PC-9 (cell line): ENCODE measurements at regions not wholly inside any gene's neighbourhood (a gene's known extent, or its start where the extent isn't known, plus 50 kb on each side); places are given as distances from the start of the nearest gene placed in this dataset.
A peak's percentile ranks its signal among the peaks of the same experiment; 100 is the strongest.

Source experiments
- BruUV-seq: library from RNA; stranded (reverse); fragments of 400-500 nt; replicated peaks from 2 replicates; lab custom pipeline; 2021; lab: Mats Ljungman, UMichigan
- CTCF ChIA-PET: fragments of 300-600 bp; sonication (Branson Sonifier 250); formaldehyde crosslinking; loops from one replicate; lab custom pipeline; 2022; ENCODE audit warnings: antibody characterized with exemption; lab: Charles Lee
- POLR2A ChIA-PET: fragments of 300-600 bp; sonication (Branson Sonifier 250); formaldehyde crosslinking; loops from one replicate; lab custom pipeline; 2022; ENCODE audit warnings: antibody characterized with exemption; ENCODE audit not compliant: unreplicated experiment; lab: Charles Lee
- DNase-seq, 2 experiments: peaks; one replicate each; pipeline versions ENCODE4 v3.0.0 to v3.0.0-alpha.2; 2015 to 2022; ENCODE audit warnings: mixed read lengths in 1 of 2
- H2AFZ ChIP-seq: fragments of 200-600 bp; sonication (generic); 2 replicates; pipeline ENCODE4 v1.8.1; 2017; ENCODE audit warnings: antibody characterized with exemption
- H3F3A ChIP-seq: fragments of 200-600 bp; sonication (generic); 2 replicates; pipeline ENCODE4 v1.8.1; 2017; ENCODE audit warnings: antibody characterized with exemption, mild to moderate bottlenecking, low read depth; ENCODE audit not compliant: insufficient read depth
- H3K27ac ChIP-seq: fragments of 200-600 bp; sonication (generic); 2 replicates; pipeline ENCODE4 v1.6.1; 2016; ENCODE audit warnings: mixed run types
- H3K27me3 ChIP-seq: fragments of 200-600 bp; sonication (generic); 2 replicates; pipeline ENCODE4 v1.6.1; 2016; ENCODE audit warnings: low read depth, mixed run types; ENCODE audit not compliant: insufficient read depth
- H3K36me3 ChIP-seq: fragments of 200-600 bp; sonication (generic); 2 replicates; pipeline ENCODE4 v1.6.1; 2016; ENCODE audit warnings: low read depth, mixed run types
- H3K4me1 ChIP-seq: fragments of 200-600 bp; sonication (generic); replicated peaks from 2 replicates; pipeline ENCODE4 v1.6.1; 2016; ENCODE audit warnings: mixed run types; ENCODE audit not compliant: insufficient read depth
- H3K4me2 ChIP-seq: fragments of 200-600 bp; sonication (generic); 2 replicates; pipeline ENCODE4 v1.6.1; 2017; ENCODE audit warnings: mixed run types
- H3K4me3 ChIP-seq: fragments of 200-600 bp; sonication (generic); 2 replicates; pipeline ENCODE4 v1.6.1; 2016; ENCODE audit warnings: mixed run types
- H3K79me2 ChIP-seq: fragments of 200-600 bp; sonication (generic); 2 replicates; pipeline ENCODE4 v1.6.1; 2017; ENCODE audit warnings: low read depth, mixed run types
- H3K9me2 ChIP-seq: fragments of 200-600 bp; sonication (generic); 2 replicates; pipeline ENCODE4 v1.8.1; 2017; ENCODE audit warnings: mild to moderate bottlenecking; ENCODE audit not compliant: insufficient read depth
- H3K9me3 ChIP-seq: fragments of 200-600 bp; sonication (generic); 2 replicates; pipeline ENCODE4 v1.8.1; 2016; ENCODE audit warnings: low read depth; ENCODE audit not compliant: insufficient read depth
- H4K20me1 ChIP-seq: fragments of 200-600 bp; sonication (generic); 2 replicates; pipeline ENCODE4 v1.8.1; 2017; ENCODE audit not compliant: insufficient read depth
- CTCF ChIP-seq: fragments of 200-600 bp; sonication (generic); conservative IDR thresholded peaks from 2 replicates; pipeline ENCODE4 v1.6.1; 2017; ENCODE audit warnings: mixed run types, antibody characterized with exemption, mild to moderate bottlenecking, moderate library complexity
- EZH2 ChIP-seq: fragments of 200-600 bp; sonication (generic); IDR thresholded peaks from 2 replicates; pipeline ENCODE4 v1.8.0; 2017; ENCODE audit warnings: antibody characterized with exemption, low read depth
- intact Hi-C: fragments of 100-400 bp; cut with micrococcal nuclease; formaldehyde crosslinking; loops from one replicate; pipeline ENCODE4 v1.10.0; 2022; ENCODE audit not compliant: unreplicated experiment

- H3K4me3 ChIP-seq, result no peak overlapping the region
- H3K9me2 ChIP-seq, result no peaks in the 10 kb centered on the region
- DNase-seq, result no peak
- H3K36me3 ChIP-seq, result no peaks in the 10 kb centered on the region
- BruUV-seq, result no TSS peak
- ChIA-PET CTCF (interaction anchor here (0.6 kb wide), 1 partner anchor 9 kb away, joined by 3 read pairs; no protein-coding TSS in a partner anchor), POLR2A (no interaction called here)
- peaks cover 5% of the 10 kb centered on the region for H3K4me1 ChIP-seq
- H3K9me3 ChIP-seq, result no peaks in the 10 kb centered on the region
- no peaks in the 10 kb centered on the region for H3F3A ChIP-seq
- H2AFZ ChIP-seq, result no peak overlapping the region
- H3K79me2 ChIP-seq, result no peaks in the 10 kb centered on the region
- no peak for TF ChIP-seq CTCF
- no peak for TF ChIP-seq EZH2
- H3K4me2 ChIP-seq, result no peak overlapping the region
- H3K27me3 ChIP-seq, result peaks cover 18% of the 10 kb centered on the region; the same call in 1 of the 2 replicates
- H4K20me1 ChIP-seq, result no peaks in the 10 kb centered on the region
- H3K27ac ChIP-seq, result no peak overlapping the region
- intact Hi-C loops, result loop anchor here (5.0 kb wide), 2 partner anchors 389 to 509 kb away; no protein-coding TSS in a partner anchor
Measured at GRCh38 chr2:105578166-105578565, 166.5 kb upstream of the NCK2 start.

- Histone ChIP-seq H3K9me2 (no peaks in the 10 kb centered on the region), H3F3A (no peaks in the 10 kb centered on the region), H3K9me3 (no peaks in the 10 kb centered on the region), H3K4me3 (no peak overlapping the region), H3K36me3 (no peaks in the 10 kb centered on the region), H3K4me1 (peaks cover 5% of the 10 kb centered on the region), H3K27ac (no peak overlapping the region), H2AFZ (no peak overlapping the region), H3K4me2 (no peak overlapping the region), H4K20me1 (no peaks in the 10 kb centered on the region), H3K79me2 (no peaks in the 10 kb centered on the region), H3K27me3 (peaks cover 19% of the 10 kb centered on the region; the same call in 1 of the 2 replicates)
- intact Hi-C loops, result loop anchor here (5.0 kb wide), 2 partner anchors 390 to 510 kb away; no protein-coding TSS in a partner anchor
- CTCF ChIA-PET, result interaction anchor here (0.6 kb wide), 1 partner anchor 9 kb away, joined by 3 read pairs; no protein-coding TSS in a partner anchor
- POLR2A ChIA-PET, result no interaction called here
- no peak for DNase-seq
- no peak for TF ChIP-seq CTCF
- TF ChIP-seq EZH2, result no peak
- no TSS peak for BruUV-seq
Measured at GRCh38 chr2:105577762-105578161, 166.9 kb upstream of the NCK2 start.

- Histone ChIP-seq H3K9me2 (no peaks in the 10 kb centered on the region), H3K4me3 (no peak overlapping the region), H3K4me2 (peak overlapping the region; percentile 46), H3K36me3 (no peaks in the 10 kb centered on the region), H3K4me1 (peaks cover 5% of the 10 kb centered on the region), H3F3A (no peaks in the 10 kb centered on the region), H3K9me3 (no peaks in the 10 kb centered on the region), H4K20me1 (no peaks in the 10 kb centered on the region), H3K79me2 (no peaks in the 10 kb centered on the region), H3K27me3 (peaks cover 28% of the 10 kb centered on the region; the same call in 1 of the 2 replicates), H3K27ac (no peak overlapping the region), H2AFZ (no peak overlapping the region)
- TF ChIP-seq CTCF, result peak; percentile 69
- TF ChIP-seq EZH2, result no peak
- BruUV-seq, result no TSS peak
- CTCF ChIA-PET, result interaction anchor here (0.7 to 1.0 kb wide), 2 partner anchors 13 to 56 kb away, joined by 3 to 4 read pairs; no protein-coding TSS in a partner anchor
- peak in 1 of 2 experiments; percentile 76 for DNase-seq
- POLR2A ChIA-PET, result no interaction called here
- intact Hi-C loops, result loop anchor here (5.0 kb wide), 2 partner anchors 391 to 511 kb away; no protein-coding TSS in a partner anchor
Measured at GRCh38 chr2:105576440-105577241, 168.1 kb upstream of the NCK2 start.
